HAP-1 (cell line): ENCODE measurements at regions not wholly inside any gene's neighbourhood (a gene's known extent, or its start where the extent isn't known, plus 50 kb on each side); places are given as distances from the start of the nearest gene placed in this dataset.

Experiments used
- DNase-seq, 2 experiments: peaks; one replicate each; pipeline ENCODE4 v3.0.0-alpha.2; 2016 to 2020; ENCODE audit warnings: low spot score in 2 of 2
- H3K27me3 ChIP-seq: fragments of 250-450 bp; sonication (Bioruptor Pico); 2 replicates; pipeline ENCODE4 v1.5.1; 2020; ENCODE audit warnings: low read depth, mild to moderate bottlenecking, moderate library complexity
- H3K36me3 ChIP-seq: fragments of 250-450 bp; sonication (Bioruptor Pico); replicated peaks from 2 replicates; pipeline ENCODE4 v1.5.1; 2020; ENCODE audit warnings: mild to moderate bottlenecking
- H3K4me1 ChIP-seq: fragments of 250-450 bp; sonication (Bioruptor Pico); 2 replicates; pipeline ENCODE4 v1.5.1; 2020; ENCODE audit warnings: mild to moderate bottlenecking
- H3K4me3 ChIP-seq: fragments of 250-450 bp; sonication (Bioruptor Pico); 2 replicates; pipeline ENCODE4 v1.5.1; 2020; ENCODE audit warnings: mild to moderate bottlenecking, moderate library complexity
- H3K9me3 ChIP-seq: fragments of 250-450 bp; sonication (Bioruptor Pico); 2 replicates; pipeline ENCODE4 v1.5.1; 2020; ENCODE audit warnings: mild to moderate bottlenecking, moderate library complexity
- in situ Hi-C: fragments of 300-500 bp; cut with MboI; formaldehyde crosslinking; loops from 3 replicates; pipeline ENCODE4 v1.14.3; 2020; ENCODE audit warnings: low sequenced_read_pairs, inconsistent platforms, mixed read lengths

- in situ Hi-C loops = no loop called here
- H3K9me3 ChIP-seq = no peaks in the 10 kb centered on the region
Observed at GRCh38 chr4:27132497-27132896, 271.9 kb downstream of the STIM2 start.

GRCh38 chr4:27140486-27140885 lies 279.8 kb downstream of the STIM2 start:
- Histone ChIP-seq H3K4me1 (no peaks in the 10 kb centered on the region), H3K9me3 (peaks cover 6% of the 10 kb centered on the region; the same call in 1 of the 2 replicates), H3K27me3 (no peaks in the 10 kb centered on the region), H3K4me3 (no peak overlapping the region), H3K36me3 (no peaks in the 10 kb centered on the region)
- DNase-seq = no peak
- in situ Hi-C loops = no loop called here

More at GRCh38 chr4:27132497-27132896, 271.9 kb downstream of the STIM2 start:
- H3K4me1 ChIP-seq = peaks cover 3% of the 10 kb centered on the region
- no peaks in the 10 kb centered on the region for H3K27me3 ChIP-seq
- no peak for DNase-seq
- H3K4me3 ChIP-seq = no peak overlapping the region
- H3K36me3 ChIP-seq = no peaks in the 10 kb centered on the region

GRCh38 chr4:27141530-27141929 lies 280.9 kb downstream of the STIM2 start:
- Histone ChIP-seq H3K9me3 (peaks cover 6% of the 10 kb centered on the region; the same call in 1 of the 2 replicates), H3K4me3 (no peak overlapping the region), H3K27me3 (no peaks in the 10 kb centered on the region), H3K36me3 (no peaks in the 10 kb centered on the region), H3K4me1 (no peaks in the 10 kb centered on the region)
- in situ Hi-C loops = no loop called here
- no peak for DNase-seq

- Histone ChIP-seq H3K4me3 (no peak overlapping the region), H3K4me1 (no peaks in the 10 kb centered on the region), H3K9me3 (peaks cover 6% of the 10 kb centered on the region; the same call in 1 of the 2 replicates), H3K27me3 (no peaks in the 10 kb centered on the region), H3K36me3 (no peaks in the 10 kb centered on the region)
- in situ Hi-C loops = no loop called here
- DNase-seq = no peak
Observed at GRCh38 chr4:27142841-27143240, 282.2 kb downstream of the STIM2 start.

- Histone ChIP-seq H3K27me3 (no peaks in the 10 kb centered on the region), H3K4me3 (no peak overlapping the region), H3K36me3 (no peaks in the 10 kb centered on the region), H3K9me3 (no peaks in the 10 kb centered on the region), H3K4me1 (no peaks in the 10 kb centered on the region)
- no peak for DNase-seq
- in situ Hi-C loops = no loop called here
Observed at GRCh38 chr4:27145597-27145996, 285.0 kb downstream of the STIM2 start.

- no peak for DNase-seq
- Histone ChIP-seq H3K4me3 (no peak overlapping the region), H3K9me3 (no peaks in the 10 kb centered on the region), H3K27me3 (no peaks in the 10 kb centered on the region), H3K36me3 (no peaks in the 10 kb centered on the region), H3K4me1 (no peaks in the 10 kb centered on the region)
- in situ Hi-C loops = no loop called here
Observed at GRCh38 chr4:27148211-27148895, 287.7 kb downstream of the STIM2 start.

GRCh38 chr4:27149541-27150212 lies 289.0 kb downstream of the STIM2 start:
- Histone ChIP-seq H3K27me3 (no peaks in the 10 kb centered on the region), H3K36me3 (no peaks in the 10 kb centered on the region), H3K4me3 (no peak overlapping the region), H3K4me1 (peaks cover 4% of the 10 kb centered on the region; the same call in 1 of the 2 replicates), H3K9me3 (no peaks in the 10 kb centered on the region)
- in situ Hi-C loops = no loop called here
- no peak for DNase-seq

- in situ Hi-C loops = no loop called here
- H3K9me3 ChIP-seq = no peaks in the 10 kb centered on the region
- H3K4me1 ChIP-seq = peaks cover 6% of the 10 kb centered on the region; the same call in 1 of the 2 replicates
- H3K27me3 ChIP-seq = no peaks in the 10 kb centered on the region
- no peak for DNase-seq
- H3K4me3 ChIP-seq = no peak overlapping the region
- H3K36me3 ChIP-seq = no peaks in the 10 kb centered on the region
Observed at GRCh38 chr4:27152703-27153102, 292.1 kb downstream of the STIM2 start.

- Histone ChIP-seq H3K4me1 (peaks cover 6% of the 10 kb centered on the region; the same call in 1 of the 2 replicates), H3K9me3 (no peaks in the 10 kb centered on the region), H3K27me3 (no peaks in the 10 kb centered on the region), H3K4me3 (no peak overlapping the region), H3K36me3 (no peaks in the 10 kb centered on the region)
- peak in 1 of 2 experiments; percentile 17 for DNase-seq
- in situ Hi-C loops = no loop called here
Observed at GRCh38 chr4:27154706-27155105, 294.1 kb downstream of the STIM2 start.

- Histone ChIP-seq H3K4me1 (no peaks in the 10 kb centered on the region), H3K27me3 (no peaks in the 10 kb centered on the region), H3K36me3 (no peaks in the 10 kb centered on the region), H3K9me3 (no peaks in the 10 kb centered on the region), H3K4me3 (no peak overlapping the region)
- DNase-seq = no peak
- in situ Hi-C loops = no loop called here
Observed at GRCh38 chr4:27161191-27161590, 300.6 kb downstream of the STIM2 start.

GRCh38 chr4:27168783-27169182 lies 308.1 kb downstream of the STIM2 start:
- in situ Hi-C loops = no loop called here
- Histone ChIP-seq H3K36me3 (no peaks in the 10 kb centered on the region), H3K4me3 (no peak overlapping the region), H3K9me3 (no peaks in the 10 kb centered on the region), H3K4me1 (no peaks in the 10 kb centered on the region), H3K27me3 (no peaks in the 10 kb centered on the region)
- DNase-seq = no peak

GRCh38 chr4:27173280-27173679 lies 312.6 kb downstream of the STIM2 start:
- Histone ChIP-seq H3K4me1 (no peaks in the 10 kb centered on the region), H3K36me3 (no peaks in the 10 kb centered on the region), H3K27me3 (no peaks in the 10 kb centered on the region), H3K9me3 (no peaks in the 10 kb centered on the region), H3K4me3 (no peak overlapping the region)
- in situ Hi-C loops = no loop called here
- no peak for DNase-seq

- no peaks in the 10 kb centered on the region for H3K4me1 ChIP-seq
- peak in 1 of 2 experiments; percentile 24 for DNase-seq
- H3K9me3 ChIP-seq = no peaks in the 10 kb centered on the region
- in situ Hi-C loops = no loop called here
- no peaks in the 10 kb centered on the region for H3K36me3 ChIP-seq
- H3K27me3 ChIP-seq = no peaks in the 10 kb centered on the region
- H3K4me3 ChIP-seq = no peak overlapping the region
Observed at GRCh38 chr4:27176400-27176799, 315.8 kb downstream of the STIM2 start.

GRCh38 chr4:27176881-27177280 lies 316.2 kb downstream of the STIM2 start:
- in situ Hi-C loops = no loop called here
- no peaks in the 10 kb centered on the region for H3K27me3 ChIP-seq
- no peaks in the 10 kb centered on the region for H3K36me3 ChIP-seq
- no peaks in the 10 kb centered on the region for H3K4me1 ChIP-seq
- DNase-seq = no peak
- H3K4me3 ChIP-seq = no peak overlapping the region
- no peaks in the 10 kb centered on the region for H3K9me3 ChIP-seq
